Muscle of back (tissue), 3 donors: ENCODE measurements at regions not wholly inside any gene's neighbourhood (a gene's known extent, or its start where the extent isn't known, plus 50 kb on each side); places are given as distances from the start of the nearest gene placed in this dataset.
A peak's percentile ranks its signal among the peaks of the same experiment; 100 is the strongest.
"Not testable (repeated sequence)": the region's sequence is repeated elsewhere in the genome, so short reads cannot be mapped to it uniquely, and the experiment has no call there.

ENCODE experiments used
- DNase-seq, 3 donors: peaks; one replicate each; pipeline versions ENCODE4 v3.0.0 to v3.0.0-alpha.2; 2013

GRCh38 chr4:38516190-38516589 lies 147.8 kb upstream of the KLF3 start:
- no peak for DNase-seq

DNA sequence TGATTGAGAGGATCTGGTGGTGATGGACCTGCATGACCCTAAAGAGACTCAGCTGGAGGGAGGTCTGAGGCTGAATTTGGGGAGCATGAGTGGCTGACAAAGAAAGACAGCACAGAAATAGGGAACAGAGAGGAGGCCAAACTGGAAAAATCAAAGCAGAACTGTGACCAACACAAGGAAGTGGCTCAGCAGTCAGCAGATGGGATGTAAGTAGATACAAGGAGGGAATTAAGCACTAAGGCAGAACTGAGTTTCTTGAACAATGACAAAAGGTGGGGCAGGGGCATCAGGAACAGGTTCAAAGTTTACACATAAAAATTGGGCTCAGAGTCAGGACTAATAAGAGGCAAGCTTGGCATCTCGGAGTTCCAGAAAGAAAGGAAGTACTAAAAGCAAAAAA lies 144.3 kb upstream of the KLF3 start:
- no peak for DNase-seq

- DNase-seq = no peak
Observed at GRCh38 chr4:38523054-38523453, 140.9 kb upstream of the KLF3 start.

- DNase-seq = peak in 1 of 3 donors; percentile 22
Observed at GRCh38 chr4:38523524-38524448, 140.2 kb upstream of the KLF3 start.

DNA sequence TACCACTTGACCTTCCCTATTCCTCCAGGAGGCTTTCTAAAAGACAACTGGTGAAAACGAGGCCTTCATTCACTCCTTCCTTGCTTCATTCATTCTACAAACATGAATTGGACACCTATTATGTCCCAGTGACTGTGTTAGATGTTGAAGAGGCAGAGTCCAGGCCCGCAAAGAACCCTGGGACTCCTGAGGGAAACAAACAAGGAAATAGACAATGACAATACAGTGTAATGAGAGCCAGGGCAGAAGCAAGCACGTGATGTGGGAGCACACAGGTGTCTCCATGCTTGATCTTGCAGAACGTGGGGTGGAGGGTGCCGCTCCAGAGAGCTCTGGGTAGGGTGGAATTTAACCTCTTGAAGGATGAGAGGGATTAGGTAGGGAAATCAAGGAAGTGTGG lies 137.6 kb upstream of the KLF3 start:
- DNase-seq = no peak

- peak in 1 of 3 donors; percentile 38 for DNase-seq
Observed at GRCh38 chr4:38529189-38530115, 134.5 kb upstream of the KLF3 start.

GRCh38 chr4:38530486-38530885 lies 133.5 kb upstream of the KLF3 start:
- no peak for DNase-seq

DNA sequence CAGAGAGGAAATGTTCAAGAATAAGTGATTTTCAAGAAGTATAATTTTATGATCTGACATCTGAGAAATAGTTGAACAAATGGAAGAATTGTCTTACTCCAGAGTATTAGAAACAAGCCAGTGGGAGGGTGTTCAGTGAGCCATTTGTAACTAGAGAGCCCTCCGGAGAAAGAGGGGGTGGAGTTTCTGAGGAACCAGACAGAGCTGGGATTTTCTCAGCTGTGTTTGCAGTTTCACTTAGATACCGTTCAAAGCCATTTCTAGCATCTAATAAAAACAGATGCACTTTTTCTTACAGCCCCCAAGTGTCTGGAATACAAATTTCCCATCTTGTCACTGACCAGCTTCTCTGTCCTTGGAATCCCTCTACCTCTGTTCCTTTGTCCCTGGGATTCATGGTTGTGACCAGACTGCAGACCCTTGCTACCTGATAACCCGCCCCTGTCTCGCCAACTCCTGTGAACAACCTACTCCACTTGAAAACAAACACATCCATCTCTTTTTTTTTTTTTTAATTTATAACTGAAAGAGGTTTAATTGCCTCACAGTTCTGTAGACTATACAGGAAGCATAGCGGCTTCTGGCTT lies 132.8 kb upstream of the KLF3 start:
- DNase-seq = peak; percentile 64 to 94 (median 84)

- peak; percentile 53 to 91 (median 80) for DNase-seq
Observed at GRCh38 chr4:38532908-38533499, 131.0 kb upstream of the KLF3 start.

DNA sequence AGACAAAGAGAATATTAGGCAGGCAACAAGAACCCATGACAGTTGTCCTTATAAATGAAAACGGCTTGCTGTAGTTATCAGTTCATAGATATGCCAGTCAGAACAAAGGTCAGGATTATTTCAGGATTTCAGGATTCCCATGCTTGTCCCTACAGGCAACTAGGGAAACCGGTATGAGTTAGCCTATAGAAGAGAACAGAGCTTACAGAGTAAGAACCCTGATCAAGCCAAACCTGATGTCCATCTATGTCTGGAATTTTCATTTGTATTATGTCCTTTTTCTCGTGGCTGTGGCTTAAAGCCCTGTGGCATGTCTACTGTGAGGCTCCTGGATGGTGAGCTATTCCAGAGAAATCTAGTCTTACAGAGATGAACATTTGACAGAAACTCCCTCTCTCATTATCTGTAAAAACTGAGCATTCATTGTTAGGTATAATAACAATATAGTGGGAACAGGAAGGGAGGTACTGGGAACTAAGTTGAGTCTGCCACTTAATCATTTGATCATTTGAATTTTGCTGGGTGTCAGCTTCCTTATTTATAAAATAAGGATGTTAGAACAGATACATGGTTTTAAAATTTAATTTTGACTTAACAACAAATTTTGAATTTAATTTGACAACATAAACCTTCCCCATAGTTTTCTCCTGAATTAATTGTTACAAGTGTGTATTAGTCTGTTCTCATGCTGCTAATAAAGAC lies 129.5 kb upstream of the KLF3 start:
- DNase-seq = no peak

GRCh38 chr4:38535071-38535470 lies 128.9 kb upstream of the KLF3 start:
- not testable (repeated sequence) for DNase-seq

DNA sequence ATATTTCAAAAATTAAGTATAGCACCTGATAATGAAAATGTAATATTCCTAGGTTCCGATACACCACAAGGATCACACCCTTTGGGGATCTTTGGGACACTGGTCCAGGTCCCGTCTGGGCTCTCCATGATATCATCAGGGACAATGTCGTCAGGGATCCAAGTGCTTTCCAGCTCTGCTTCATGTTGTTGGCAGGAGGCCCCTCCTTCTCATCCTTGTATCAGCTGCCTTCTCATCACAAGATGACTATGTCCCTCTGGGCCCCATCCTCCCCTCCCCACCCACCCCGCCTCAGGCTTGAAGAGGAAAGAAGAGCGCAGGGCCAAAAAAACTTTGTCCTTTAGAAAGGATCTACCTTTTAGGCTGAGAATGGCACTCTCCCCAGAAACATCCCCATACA lies 128.3 kb upstream of the KLF3 start:
- no peak for DNase-seq

DNA sequence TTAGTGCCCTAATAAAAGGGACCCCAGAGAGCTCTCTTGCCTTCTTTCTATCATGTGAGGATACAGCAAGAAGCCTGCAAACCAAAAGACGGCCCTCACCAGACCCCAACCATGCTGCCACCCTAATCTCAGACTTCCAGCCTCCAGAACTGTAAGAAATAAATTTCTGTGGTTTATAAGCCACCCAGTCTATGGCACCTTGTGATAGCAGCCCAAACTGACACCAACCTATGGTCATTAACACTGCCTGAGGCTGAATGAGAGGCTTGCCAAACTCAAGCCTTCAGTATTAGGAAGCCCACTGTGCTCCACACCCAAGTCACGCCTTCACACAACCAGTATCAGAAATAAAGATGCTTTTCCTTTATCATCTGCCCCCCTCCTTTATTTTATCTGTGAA lies 127.3 kb upstream of the KLF3 start:
- DNase-seq = no peak

GRCh38 chr4:38537666-38538065 lies 126.3 kb upstream of the KLF3 start:
- DNase-seq = no peak

DNA sequence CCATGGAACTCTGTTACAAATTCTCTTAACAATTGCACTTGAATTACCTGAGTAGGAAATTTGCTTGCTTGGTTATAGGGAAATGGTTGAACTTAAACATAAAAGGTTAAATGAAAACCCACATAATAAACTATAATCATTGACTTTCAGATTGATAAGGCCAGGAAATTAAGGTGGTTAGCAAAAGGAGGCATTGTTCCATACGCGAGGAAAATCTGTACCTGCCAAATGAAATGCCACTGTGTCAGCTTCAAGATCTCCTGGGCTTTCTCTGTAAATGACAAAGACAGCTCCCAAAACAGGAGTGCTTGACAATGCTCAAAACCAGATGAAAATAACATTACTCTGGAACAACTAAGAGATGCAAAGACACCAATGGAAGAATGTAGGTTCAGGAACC lies 125.5 kb upstream of the KLF3 start:
- DNase-seq = no peak

GRCh38 chr4:38539501-38539900 lies 124.5 kb upstream of the KLF3 start:
- no peak for DNase-seq

- no peak for DNase-seq
Observed at GRCh38 chr4:38547052-38547451, 116.9 kb upstream of the KLF3 start.

DNA sequence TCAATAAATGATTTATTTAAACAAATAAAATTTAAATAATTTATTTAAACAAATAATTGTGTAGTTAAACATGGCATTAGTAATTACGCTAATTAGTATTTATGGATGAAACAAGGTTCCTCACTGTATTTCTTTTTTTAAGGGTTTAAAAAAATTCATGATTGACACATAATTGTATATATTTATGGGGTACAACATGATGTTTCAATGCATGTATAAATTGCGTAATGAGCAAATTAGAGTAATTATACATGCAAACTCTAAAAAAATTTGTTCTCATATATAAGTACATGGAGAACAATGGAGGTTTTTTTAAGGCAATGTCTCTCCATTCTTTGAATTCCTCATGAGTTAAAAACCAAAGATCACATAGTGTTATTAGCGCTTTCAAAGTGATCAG lies 115.7 kb upstream of the KLF3 start:
- no peak for DNase-seq

DNA sequence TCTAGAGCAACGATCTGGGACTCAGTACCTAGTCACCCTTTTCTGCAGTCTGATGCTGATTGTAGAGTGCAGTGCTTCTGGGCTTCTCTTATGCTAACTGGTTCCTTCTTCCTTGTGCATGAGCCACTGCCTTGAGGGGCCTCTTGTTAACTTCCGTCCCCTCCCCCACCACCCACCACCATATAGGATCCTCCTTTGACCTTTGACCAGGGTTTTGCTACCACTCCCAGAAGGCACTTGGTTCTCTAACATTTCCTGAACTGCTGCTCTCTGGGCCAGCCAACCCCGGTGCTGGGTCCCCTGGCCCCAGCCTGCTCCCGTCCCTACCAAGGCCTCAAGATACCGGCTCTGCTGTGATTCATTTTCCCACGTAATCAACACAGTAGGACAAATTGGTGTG lies 104.6 kb upstream of the KLF3 start:
- DNase-seq = no peak

GRCh38 chr4:38560340-38560739 lies 103.7 kb upstream of the KLF3 start:
- DNase-seq = no peak
